Liver (tissue), 8 donors: ENCODE measurements at regions not wholly inside any gene's neighbourhood (a gene's known extent, or its start where the extent isn't known, plus 50 kb on each side); places are given as distances from the start of the nearest gene placed in this dataset.
A peak's percentile ranks its signal among the peaks of the same experiment; 100 is the strongest.

ENCODE experiments used
- DNase-seq: peaks from one replicate; pipeline ENCODE4 v3.0.0-alpha.2; 2017; ENCODE audit warnings: low spot score
- H3K27ac ChIP-seq, 2 donors: one replicate each; pipeline ENCODE4 v1.7.0; 2013; ENCODE audit warnings: inconsistent platforms in 2 of 2, low read length in 2 of 2, control low read depth in 1 of 2, low read depth in 1 of 2, mild to moderate bottlenecking in 1 of 2
- H3K27me3 ChIP-seq, 4 donors: one replicate each; pipeline versions ENCODE4 v1.6.1 to v1.7.0; 2013; ENCODE audit warnings: low read length in 3 of 4, inconsistent platforms in 1 of 4, mild to moderate bottlenecking in 1 of 4, moderate library complexity in 1 of 4; ENCODE audit not compliant: control insufficient read depth in 4 of 4, insufficient read depth in 4 of 4
- H3K36me3 ChIP-seq, 4 donors: one replicate each; pipeline versions ENCODE4 v1.6.1 to v1.7.0; 2013; ENCODE audit warnings: low read length in 3 of 4, mild to moderate bottlenecking in 3 of 4, low read depth in 1 of 4, moderate library complexity in 1 of 4; ENCODE audit not compliant: control insufficient read depth in 4 of 4, insufficient read depth in 3 of 4
- H3K4me1 ChIP-seq, 4 donors: one replicate each; pipeline versions ENCODE4 v1.6.1 to v1.7.0; 2013; ENCODE audit warnings: low read length in 3 of 4, mild to moderate bottlenecking in 3 of 4, moderate library complexity in 1 of 4; ENCODE audit not compliant: control insufficient read depth in 4 of 4, insufficient read depth in 4 of 4
- H3K4me3 ChIP-seq, 3 donors: one replicate each; pipeline versions ENCODE4 v1.6.1 to v1.7.0; 2013; ENCODE audit warnings: low read length in 3 of 3, control low read depth in 1 of 3, low read depth in 1 of 3, mild to moderate bottlenecking in 1 of 3
- H3K9ac ChIP-seq, 2 donors: one replicate each; pipeline ENCODE4 v1.7.0; 2013; ENCODE audit warnings: low read length in 2 of 2, mild to moderate bottlenecking in 2 of 2, moderate library complexity in 2 of 2, control low read depth in 1 of 2, low read depth in 1 of 2
- H3K9me3 ChIP-seq, 4 donors: one replicate each; pipeline versions ENCODE4 v1.6.1 to v1.7.0; 2013; ENCODE audit warnings: low read length in 3 of 4; ENCODE audit not compliant: control insufficient read depth in 4 of 4
- CTCF ChIP-seq: fragments of 150-350 bp; IDR thresholded peaks from 2 replicates; pipeline ENCODE4 v1.5.1; 2017; ENCODE audit warnings: improper control_type of control experiment, low read depth, low read length; ENCODE audit not compliant: missing input control
- EGR1 ChIP-seq, 2 donors: IDR thresholded peaks; 2 replicates each; pipeline ENCODE4 v1.6.1; 2016 to 2018; ENCODE audit warnings: antibody characterized with exemption in 2 of 2, low read depth in 2 of 2
- FOXA1 ChIP-seq: IDR thresholded peaks from 2 replicates; pipeline ENCODE4 v1.6.1; 2016; ENCODE audit warnings: antibody characterized with exemption
- FOXA2 ChIP-seq: IDR thresholded peaks from 2 replicates; pipeline ENCODE4 v1.6.1; 2016; ENCODE audit warnings: antibody characterized with exemption
- GABPA ChIP-seq, 2 donors: IDR thresholded peaks in 1 of 2; conservative IDR thresholded peaks in 1 of 2; 2 replicates each; pipeline ENCODE4 v1.6.1; 2016; ENCODE audit warnings: antibody characterized with exemption in 2 of 2, mild to moderate bottlenecking in 1 of 2, moderate library complexity in 1 of 2
- HNF4A ChIP-seq, 2 donors: conservative IDR thresholded peaks; 2 replicates each; pipeline ENCODE4 v1.6.1; 2016; ENCODE audit warnings: antibody characterized with exemption in 2 of 2, mild to moderate bottlenecking in 2 of 2
- HNF4G ChIP-seq: IDR thresholded peaks from 2 replicates; pipeline ENCODE4 v1.6.1; 2016; ENCODE audit warnings: antibody characterized with exemption
- MAX ChIP-seq: IDR thresholded peaks from 2 replicates; pipeline ENCODE4 v1.6.1; 2016; ENCODE audit warnings: antibody characterized with exemption
- RAD21 ChIP-seq, 2 donors: IDR thresholded peaks; 2 replicates each; pipeline ENCODE4 v1.6.1; 2016; ENCODE audit warnings: antibody characterized with exemption in 2 of 2, mild to moderate bottlenecking in 2 of 2
- REST ChIP-seq: IDR thresholded peaks from 2 replicates; pipeline ENCODE4 v1.6.1; 2016; ENCODE audit warnings: antibody characterized with exemption, mild to moderate bottlenecking
- RXRA ChIP-seq, 2 donors: IDR thresholded peaks; 2 replicates each; pipeline ENCODE4 v1.6.1; 2017 to 2018; ENCODE audit warnings: antibody characterized with exemption in 2 of 2, mild to moderate bottlenecking in 1 of 2
- SP1 ChIP-seq: IDR thresholded peaks from 2 replicates; pipeline ENCODE4 v1.6.1; 2018; ENCODE audit warnings: antibody characterized with exemption, mild to moderate bottlenecking
- TAF1 ChIP-seq: conservative IDR thresholded peaks from 2 replicates; pipeline ENCODE4 v1.6.1; 2016; ENCODE audit warnings: antibody characterized with exemption, mild to moderate bottlenecking
- YY1 ChIP-seq: IDR thresholded peaks from 2 replicates; pipeline ENCODE4 v1.6.1; 2016; ENCODE audit warnings: antibody characterized with exemption, mild to moderate bottlenecking
- ZBTB33 ChIP-seq: IDR thresholded peaks from 2 replicates; pipeline ENCODE4 v1.6.1; 2016; ENCODE audit warnings: antibody characterized with exemption
- WGBS: extraction: QIAGEN DNeasy Blood & Tissue Kit; methylation state at CpG from one replicate; pipeline ENCODE4 v1.1.7; 2013; 5-methylcytosine and 5-hydroxymethylcytosine counted together
- donor health status: healthy.
- donor health status: healthy.
- donor health status: healthy.
- donor health status: healthy.
- donor health status: healthy.

- TF ChIP-seq SP1 (no peak), FOXA2 (no peak), CTCF (no peak), ZBTB33 (no peak)
- no peak overlapping the region for H3K4me3 ChIP-seq
- no peaks in the 10 kb centered on the region for H3K4me1 ChIP-seq
- no peaks in the 10 kb centered on the region for H3K36me3 ChIP-seq
- no peaks in the 10 kb centered on the region for H3K27me3 ChIP-seq
- no peaks in the 10 kb centered on the region for H3K9me3 ChIP-seq
- DNase-seq: peak; percentile 17
- H3K27ac ChIP-seq: no peak overlapping the region
- 78% methylated on average over 39 of the region's 39 CpGs for WGBS
- H3K9ac ChIP-seq: no peak overlapping the region
These were observed 529.6 kb downstream of the BRD1 start for GRCh38 chr22:49297871-49298721.

GRCh38 chr22:49297286-49297870 lies 530.3 kb downstream of the BRD1 start:
- Histone ChIP-seq H3K9me3 (no peaks in the 10 kb centered on the region), H3K36me3 (no peaks in the 10 kb centered on the region), H3K27ac (no peak overlapping the region), H3K4me3 (no peak overlapping the region), H3K4me1 (no peaks in the 10 kb centered on the region), H3K27me3 (no peaks in the 10 kb centered on the region), H3K9ac (no peak overlapping the region)
- 84% methylated on average over 27 of the region's 27 CpGs for WGBS
- peak; percentile 20 for DNase-seq
- TF ChIP-seq FOXA2: no peak
- TF ChIP-seq GABPA (IDR thresholded peaks at IDR 0.05 in 1 of 2, conservative IDR thresholded peaks at IDR 0.05 in 1 of 2): no peak
- TF ChIP-seq HNF4A (conservative IDR thresholded peaks at IDR 0.05): no peak
- no peak for TF ChIP-seq EGR1 (IDR thresholded peaks at IDR 0.05; ENCODE audit: low read depth in 2 of 2)
- no peak for TF ChIP-seq SP1
- TF ChIP-seq YY1: no peak
- no peak for TF ChIP-seq ZBTB33
- TF ChIP-seq MAX: no peak
- no peak for TF ChIP-seq TAF1
- TF ChIP-seq HNF4G: no peak
- TF ChIP-seq RXRA (IDR thresholded peaks at IDR 0.05): no peak
- TF ChIP-seq RAD21 (IDR thresholded peaks at IDR 0.05): no peak
- no peak for TF ChIP-seq REST
- TF ChIP-seq FOXA1: no peak
